AG09309 (cell line): ENCODE measurements at regions not wholly inside any gene's neighbourhood (a gene's known extent, or its start where the extent isn't known, plus 50 kb on each side); places are given as distances from the start of the nearest gene placed in this dataset.

Source experiments
- DNase-seq: peaks from one replicate; pipeline ENCODE4 v3.0.0-alpha.2; 2010; ENCODE audit warnings: low read depth
- H3K4me3 ChIP-seq: 2 replicates; pipeline ENCODE4 v1.5.1; 2011; ENCODE audit warnings: mild to moderate bottlenecking, low read depth, low read length, moderate library complexity; ENCODE audit not compliant: control insufficient read depth
- TF ChIP-seq, protein P1 (sequence below): IDR thresholded peaks from 2 replicates; pipeline ENCODE4 v1.5.1; 2011; ENCODE audit warnings: mild to moderate bottlenecking, low read depth, low read length, inconsistent platforms; ENCODE audit not compliant: insufficient read depth, control insufficient read depth; ENCODE audit errors: missing control alignments

DNA sequence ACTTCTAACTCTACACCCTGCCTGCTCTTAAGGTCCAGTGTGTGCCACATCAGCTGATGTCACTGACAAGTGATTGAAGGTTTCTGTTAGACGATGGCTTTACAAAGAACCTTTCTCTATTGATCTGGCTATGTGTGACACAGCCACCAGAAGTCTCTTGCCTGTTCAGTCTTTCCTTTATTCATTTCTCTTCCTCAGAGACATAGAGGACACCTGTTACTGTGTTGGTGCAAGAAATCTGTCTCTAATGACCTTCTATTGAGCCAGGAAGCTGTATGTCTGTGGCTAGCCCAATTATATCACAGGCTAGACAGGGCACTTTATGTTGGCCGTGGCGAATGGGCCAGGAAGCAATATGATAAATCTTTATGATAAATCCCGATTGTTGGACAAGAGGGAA, 173.3 kb upstream of the GAP43 start:
- H3K4me3 ChIP-seq: no peak overlapping the region
- no peak for DNase-seq
- TF ChIP-seq, protein P1, sequence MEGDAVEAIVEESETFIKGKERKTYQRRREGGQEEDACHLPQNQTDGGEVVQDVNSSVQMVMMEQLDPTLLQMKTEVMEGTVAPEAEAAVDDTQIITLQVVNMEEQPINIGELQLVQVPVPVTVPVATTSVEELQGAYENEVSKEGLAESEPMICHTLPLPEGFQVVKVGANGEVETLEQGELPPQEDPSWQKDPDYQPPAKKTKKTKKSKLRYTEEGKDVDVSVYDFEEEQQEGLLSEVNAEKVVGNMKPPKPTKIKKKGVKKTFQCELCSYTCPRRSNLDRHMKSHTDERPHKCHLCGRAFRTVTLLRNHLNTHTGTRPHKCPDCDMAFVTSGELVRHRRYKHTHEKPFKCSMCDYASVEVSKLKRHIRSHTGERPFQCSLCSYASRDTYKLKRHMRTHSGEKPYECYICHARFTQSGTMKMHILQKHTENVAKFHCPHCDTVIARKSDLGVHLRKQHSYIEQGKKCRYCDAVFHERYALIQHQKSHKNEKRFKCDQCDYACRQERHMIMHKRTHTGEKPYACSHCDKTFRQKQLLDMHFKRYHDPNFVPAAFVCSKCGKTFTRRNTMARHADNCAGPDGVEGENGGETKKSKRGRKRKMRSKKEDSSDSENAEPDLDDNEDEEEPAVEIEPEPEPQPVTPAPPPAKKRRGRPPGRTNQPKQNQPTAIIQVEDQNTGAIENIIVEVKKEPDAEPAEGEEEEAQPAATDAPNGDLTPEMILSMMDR: no peak

DNA sequence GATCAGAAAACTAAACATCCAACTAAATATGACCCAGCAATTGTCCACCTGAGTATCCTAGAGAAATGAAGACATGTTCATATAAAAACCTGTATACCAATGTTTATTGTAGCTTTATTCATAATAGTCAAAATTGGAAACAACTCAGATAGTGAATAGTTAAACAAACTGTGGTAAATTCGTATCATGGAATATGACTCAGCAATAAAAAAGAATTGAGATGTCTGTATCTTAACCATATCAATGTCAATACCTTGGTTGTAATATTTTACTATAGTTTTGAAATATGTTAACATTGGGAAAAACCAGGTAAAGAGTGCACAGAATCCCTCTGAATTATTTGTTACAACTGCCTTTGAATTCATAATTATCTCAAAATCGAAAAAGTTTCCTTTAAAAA, 159.3 kb upstream of the GAP43 start:
- no peak for DNase-seq
- TF ChIP-seq, protein P1: no peak
- no peak overlapping the region for H3K4me3 ChIP-seq

DNA sequence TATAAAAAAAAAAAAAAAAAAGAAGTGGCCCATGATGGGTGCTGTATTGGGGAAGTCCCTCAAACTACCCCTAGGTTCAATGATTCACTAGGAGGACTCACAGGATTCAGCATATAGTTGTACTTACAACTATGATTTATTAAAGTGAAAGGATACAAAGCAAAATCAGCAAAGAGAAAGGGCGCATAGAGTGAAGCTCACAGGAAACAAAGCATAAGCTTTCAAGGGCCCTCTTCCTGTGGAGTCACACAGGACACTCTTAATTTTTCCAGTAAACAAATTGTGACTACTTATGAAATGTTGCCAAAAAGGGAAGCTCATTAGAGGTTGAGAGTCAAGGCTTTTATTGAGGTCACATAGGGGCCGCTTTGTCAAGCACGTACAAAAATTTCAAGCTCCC, 153.7 kb upstream of the GAP43 start:
- no peak for DNase-seq
- no peak overlapping the region for H3K4me3 ChIP-seq
- TF ChIP-seq, protein P1: no peak

DNA sequence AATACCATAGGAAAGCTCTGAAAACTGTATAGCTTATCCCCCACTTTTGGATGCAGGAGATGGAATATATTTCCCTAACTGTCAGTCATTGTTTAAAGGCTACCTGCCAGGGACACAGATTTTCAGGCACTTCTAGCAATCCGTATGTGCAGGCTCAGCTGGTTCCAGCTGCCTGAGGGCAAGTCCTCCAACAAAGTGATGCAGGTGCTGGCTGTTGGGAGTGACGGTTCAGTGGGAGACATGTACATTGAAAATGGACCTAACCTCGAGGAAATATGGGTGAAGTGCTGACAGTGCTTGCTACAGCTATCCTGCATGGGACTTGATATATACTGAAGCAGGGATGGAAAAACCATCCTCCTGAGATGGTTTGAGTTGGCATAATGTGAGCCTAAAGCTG, 153.1 kb upstream of the GAP43 start:
- TF ChIP-seq, protein P1: no peak
- DNase-seq: no peak
- no peak overlapping the region for H3K4me3 ChIP-seq

DNA sequence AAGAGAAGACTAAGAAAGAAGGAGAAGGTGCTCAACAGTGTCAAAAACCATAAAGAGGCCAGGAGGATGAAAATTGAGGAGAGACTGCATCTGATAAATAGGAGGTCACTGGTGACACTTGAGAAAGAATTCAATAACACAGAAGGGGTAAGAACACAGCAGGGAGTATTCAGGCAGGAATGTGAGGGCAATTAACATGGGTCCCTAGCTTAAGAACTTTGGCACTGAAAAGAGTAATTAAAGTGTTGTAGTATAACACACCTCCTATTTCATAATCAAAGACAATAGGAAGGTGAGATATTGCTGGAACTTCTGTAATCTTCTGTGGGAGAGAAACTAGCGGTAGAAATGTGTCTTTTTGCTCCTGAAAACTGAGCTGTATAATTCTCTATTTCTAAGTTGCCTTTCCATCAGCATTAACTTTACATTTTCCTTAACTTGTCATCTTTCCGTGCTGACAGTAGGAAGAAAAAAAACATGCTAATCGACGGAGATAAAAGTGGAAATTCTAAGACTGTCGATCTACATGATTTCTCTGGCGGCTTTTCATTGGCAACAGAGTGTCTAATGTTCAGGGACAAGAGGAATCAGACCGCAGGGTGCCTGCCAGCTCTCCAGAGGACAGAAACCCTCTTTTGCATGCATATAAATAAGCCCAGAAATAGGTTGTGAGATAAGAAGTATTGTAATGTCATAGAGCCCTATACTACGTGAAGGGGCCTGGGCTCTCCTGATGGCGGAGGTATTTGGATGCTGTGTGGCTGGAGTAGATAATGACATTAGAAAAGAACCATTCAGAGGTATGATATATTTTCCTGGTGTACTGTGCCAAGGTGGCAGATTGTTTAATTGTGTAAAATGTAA, 147.9 kb upstream of the GAP43 start:
- TF ChIP-seq, protein P1: no peak
- no peak for DNase-seq
- no peak overlapping the region for H3K4me3 ChIP-seq

DNA sequence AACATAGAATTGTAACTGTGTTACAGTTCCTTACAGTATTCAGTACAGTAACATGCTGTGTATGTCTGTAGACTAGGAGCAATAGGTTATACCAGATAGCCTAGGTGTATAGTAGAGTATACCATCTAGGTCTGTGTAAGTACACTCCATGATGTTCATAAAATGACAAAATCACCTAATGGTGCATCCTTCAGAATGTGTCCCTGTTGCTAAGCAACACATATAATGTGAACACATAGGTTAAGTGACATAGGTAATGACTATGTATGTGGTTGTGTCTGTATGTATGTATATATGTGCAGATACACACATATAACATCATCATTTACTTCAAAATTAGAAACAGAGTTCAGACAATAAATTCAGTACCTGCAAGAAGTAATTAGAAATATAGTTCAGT, 146.8 kb upstream of the GAP43 start:
- DNase-seq: no peak
- no peak overlapping the region for H3K4me3 ChIP-seq
- TF ChIP-seq, protein P1: no peak

DNA sequence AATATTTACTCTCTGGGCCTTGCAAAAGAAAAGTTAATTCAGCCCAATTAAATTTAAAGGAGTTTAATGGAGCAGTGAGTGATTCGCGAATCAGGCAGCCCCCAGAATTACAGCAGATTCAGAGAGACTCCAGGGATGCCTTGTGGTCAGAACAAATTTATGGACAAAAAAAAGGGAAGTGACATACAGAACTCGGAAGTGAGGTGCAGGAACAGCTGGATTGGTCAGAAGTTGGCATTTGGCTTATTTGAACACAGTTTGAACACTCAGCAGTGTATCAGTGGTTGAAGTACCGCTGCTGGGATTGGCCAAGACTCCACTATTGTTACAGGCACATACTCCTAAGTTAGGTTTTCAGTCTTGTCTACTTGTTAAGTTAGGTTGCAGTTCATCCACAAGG, 145.0 kb upstream of the GAP43 start:
- TF ChIP-seq, protein P1: no peak
- no peak for DNase-seq
- H3K4me3 ChIP-seq: no peak overlapping the region
